IPS-18a (cell line): ENCODE measurements at regions not wholly inside any gene's neighbourhood (a gene's known extent, or its start where the extent isn't known, plus 50 kb on each side); places are given as distances from the start of the nearest gene placed in this dataset.

ENCODE experiments used
- H3K27ac ChIP-seq: one replicate; pipeline ENCODE4 v1.5.1; 2013; ENCODE audit warnings: low read length
- H3K27me3 ChIP-seq: one replicate; pipeline ENCODE4 v1.6.1; 2013; ENCODE audit warnings: mild to moderate bottlenecking, low read length; ENCODE audit not compliant: control insufficient read depth, insufficient read depth
- H3K36me3 ChIP-seq: one replicate; pipeline ENCODE4 v1.6.1; 2013; ENCODE audit warnings: low read depth, low read length; ENCODE audit not compliant: control insufficient read depth
- H3K4me1 ChIP-seq: one replicate; pipeline ENCODE4 v1.6.1; 2013; ENCODE audit warnings: low read depth, low read length; ENCODE audit not compliant: control insufficient read depth
- H3K4me3 ChIP-seq: one replicate; pipeline ENCODE4 v1.5.1; 2013; ENCODE audit warnings: low read length
- H3K9ac ChIP-seq: one replicate; pipeline ENCODE4 v1.6.1; 2013; ENCODE audit warnings: mild to moderate bottlenecking, low read length, moderate library complexity
- H3K9me3 ChIP-seq: one replicate; pipeline ENCODE4 v1.6.1; 2013; ENCODE audit warnings: low read depth, low read length; ENCODE audit not compliant: control insufficient read depth

GRCh38 chr7:82562716-82563404 lies 119.3 kb upstream of the CACNA2D1 start:
- no peaks in the 10 kb centered on the region for H3K36me3 ChIP-seq
- no peak overlapping the region for H3K9ac ChIP-seq
- no peaks in the 10 kb centered on the region for H3K9me3 ChIP-seq
- no peak overlapping the region for H3K27ac ChIP-seq
- no peak overlapping the region for H3K4me3 ChIP-seq
- no peaks in the 10 kb centered on the region for H3K27me3 ChIP-seq
- H3K4me1 ChIP-seq: peaks cover 3% of the 10 kb centered on the region

DNA sequence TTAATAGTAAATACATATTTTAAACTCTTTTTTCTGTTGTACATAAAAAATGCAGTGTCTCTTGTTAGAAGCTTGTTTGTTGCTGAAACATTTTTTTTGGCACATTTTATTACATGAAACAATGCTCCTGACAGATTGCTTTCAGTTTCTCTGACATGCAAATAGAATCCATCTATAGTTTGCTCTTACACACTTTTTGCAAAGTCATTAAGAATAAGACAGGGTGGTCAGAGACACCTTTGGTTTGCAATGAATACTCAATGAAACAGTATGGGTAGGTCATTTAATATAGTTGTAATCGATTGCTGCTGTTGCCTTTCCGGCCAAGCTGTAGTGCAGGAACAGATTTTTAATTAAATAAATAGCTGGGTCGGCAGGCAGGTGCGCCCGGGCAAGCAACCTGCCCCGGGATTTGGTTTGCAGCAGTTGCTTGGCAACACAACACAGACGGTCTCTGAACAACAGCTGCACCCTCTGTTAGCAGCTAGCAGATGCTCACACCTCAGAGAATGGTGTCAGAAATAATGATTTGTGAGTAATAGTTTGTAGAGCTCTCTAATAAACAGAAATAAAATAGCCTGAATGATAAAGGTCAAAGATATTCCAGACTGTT lies 115.7 kb upstream of the CACNA2D1 start:
- peak overlapping the region; percentile 32 for H3K9ac ChIP-seq

DNA sequence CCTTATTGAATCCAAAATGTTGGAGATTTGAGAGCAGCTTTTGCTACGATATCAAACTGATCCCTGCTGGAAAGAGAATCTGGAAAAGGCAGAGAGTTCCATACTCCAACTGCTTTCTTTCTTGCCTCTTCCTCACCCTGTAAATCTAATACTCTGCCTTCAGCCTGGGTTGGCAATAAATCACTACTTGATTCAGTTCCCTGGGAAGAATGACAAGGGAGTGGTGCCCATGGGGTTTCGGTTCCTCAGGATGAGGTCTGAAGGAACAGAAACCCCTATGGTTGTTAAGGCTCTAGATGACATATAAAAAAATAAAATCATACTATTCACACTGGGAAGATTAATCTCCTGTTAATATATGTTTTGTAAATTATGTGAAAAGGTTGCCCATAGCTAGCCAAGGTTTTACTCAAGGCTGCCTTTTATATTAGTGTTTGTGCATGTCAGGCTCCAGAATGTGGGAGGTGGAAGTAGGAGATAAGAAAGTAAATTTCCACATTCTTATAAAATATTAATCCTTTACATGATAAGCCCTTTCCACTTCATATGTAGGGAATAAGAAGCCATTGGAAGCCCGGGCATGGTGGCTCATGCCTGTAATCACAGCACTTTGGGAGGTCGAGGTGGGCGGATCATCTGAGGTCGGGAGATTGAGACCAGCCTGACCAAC lies 106.2 kb upstream of the CACNA2D1 start:
- Histone ChIP-seq H3K36me3 (no peaks in the 10 kb centered on the region), H3K9ac (no peak overlapping the region), H3K27ac (no peak overlapping the region), H3K9me3 (no peaks in the 10 kb centered on the region), H3K4me3 (no peak overlapping the region), H3K4me1 (no peaks in the 10 kb centered on the region), H3K27me3 (no peaks in the 10 kb centered on the region)

More for the DNA sequence above, 115.7 kb upstream of the CACNA2D1 start:
- no peaks in the 10 kb centered on the region for H3K27me3 ChIP-seq
- no peaks in the 10 kb centered on the region for H3K9me3 ChIP-seq
- H3K36me3 ChIP-seq: no peaks in the 10 kb centered on the region
- H3K27ac ChIP-seq: no peak overlapping the region
- no peak overlapping the region for H3K4me3 ChIP-seq
- H3K4me1 ChIP-seq: peaks cover 3% of the 10 kb centered on the region

- H3K4me3 ChIP-seq: no peak overlapping the region
- H3K36me3 ChIP-seq: no peaks in the 10 kb centered on the region
- no peaks in the 10 kb centered on the region for H3K9me3 ChIP-seq
- H3K4me1 ChIP-seq: no peaks in the 10 kb centered on the region
- H3K9ac ChIP-seq: no peak overlapping the region
- no peaks in the 10 kb centered on the region for H3K27me3 ChIP-seq
- H3K27ac ChIP-seq: no peak overlapping the region
These were observed 104.6 kb upstream of the CACNA2D1 start for GRCh38 chr7:82548141-82548688.

DNA sequence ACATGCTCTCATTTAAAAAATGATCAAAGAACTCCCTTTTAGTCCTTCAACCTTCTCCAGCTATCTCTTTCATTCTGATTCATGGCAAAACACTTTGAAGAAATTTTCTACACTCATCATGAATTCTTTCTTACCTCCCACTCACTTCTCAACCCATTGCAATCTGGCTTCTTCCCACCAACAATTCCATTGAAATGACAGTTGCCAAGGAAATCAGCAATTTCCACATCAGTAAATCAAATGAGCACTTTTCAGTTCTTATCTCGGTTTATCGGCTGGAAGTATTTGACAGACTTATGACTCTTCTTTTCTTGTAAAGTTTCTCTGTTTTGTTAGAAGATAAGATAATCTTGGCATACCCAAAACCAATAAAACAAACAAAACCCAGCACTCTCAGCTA lies 99.1 kb upstream of the CACNA2D1 start:
- Histone ChIP-seq H3K27ac (no peak overlapping the region), H3K36me3 (no peaks in the 10 kb centered on the region), H3K27me3 (no peaks in the 10 kb centered on the region), H3K9me3 (no peaks in the 10 kb centered on the region), H3K9ac (no peak overlapping the region), H3K4me1 (no peaks in the 10 kb centered on the region), H3K4me3 (no peak overlapping the region)

- no peak overlapping the region for H3K4me3 ChIP-seq
- H3K4me1 ChIP-seq: no peaks in the 10 kb centered on the region
- H3K9me3 ChIP-seq: no peaks in the 10 kb centered on the region
- no peak overlapping the region for H3K9ac ChIP-seq
- no peaks in the 10 kb centered on the region for H3K27me3 ChIP-seq
- H3K36me3 ChIP-seq: no peaks in the 10 kb centered on the region
- no peak overlapping the region for H3K27ac ChIP-seq
These were observed 96.4 kb upstream of the CACNA2D1 start for GRCh38 chr7:82539969-82540368.

DNA sequence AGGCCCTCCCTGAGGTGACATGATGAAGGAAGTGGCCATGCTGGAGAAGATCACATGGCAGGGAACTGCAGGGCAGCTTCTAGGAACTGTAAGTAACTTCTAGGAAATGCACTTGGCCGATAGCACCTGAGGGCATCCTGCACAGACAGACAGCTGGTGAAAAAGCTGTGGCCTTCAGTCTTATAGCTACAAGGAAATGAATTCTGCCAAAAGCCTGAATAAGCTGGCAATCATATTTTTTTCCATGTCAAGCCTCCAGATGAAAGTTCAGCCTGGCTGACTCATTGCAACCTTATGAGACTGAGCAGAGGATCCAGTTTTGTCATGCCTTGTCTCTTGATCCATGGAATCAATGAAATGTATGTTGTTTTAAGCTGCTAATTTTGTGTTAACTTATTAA lies 91.1 kb upstream of the CACNA2D1 start:
- H3K36me3 ChIP-seq: no peaks in the 10 kb centered on the region

DNA sequence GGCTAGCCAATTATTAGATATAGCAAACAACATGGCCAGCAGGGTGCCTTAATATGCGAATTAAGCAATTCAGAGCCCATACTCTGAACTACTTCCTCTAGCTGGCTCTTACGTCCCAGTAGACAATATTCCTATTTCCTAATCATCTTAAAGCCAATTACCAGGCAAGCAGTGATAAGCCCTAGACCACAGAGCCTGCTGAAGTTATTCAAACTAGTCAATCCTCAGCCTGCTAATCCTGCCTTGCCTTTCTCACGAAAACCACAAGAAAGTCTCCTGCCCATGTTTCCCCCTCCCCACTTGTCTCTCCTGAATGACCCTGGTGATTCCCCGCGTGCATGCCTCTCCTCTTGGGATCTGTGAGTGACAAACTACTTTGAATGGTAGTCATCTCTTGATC lies 86.8 kb upstream of the CACNA2D1 start:
- Histone ChIP-seq H3K9me3 (no peaks in the 10 kb centered on the region), H3K36me3 (no peaks in the 10 kb centered on the region), H3K4me1 (no peaks in the 10 kb centered on the region), H3K27ac (no peak overlapping the region), H3K4me3 (no peak overlapping the region), H3K9ac (no peak overlapping the region), H3K27me3 (no peaks in the 10 kb centered on the region)

More for the DNA sequence above, 91.1 kb upstream of the CACNA2D1 start:
- Histone ChIP-seq H3K9me3 (no peaks in the 10 kb centered on the region), H3K4me3 (no peak overlapping the region), H3K27ac (no peak overlapping the region), H3K27me3 (no peaks in the 10 kb centered on the region), H3K9ac (no peak overlapping the region), H3K4me1 (no peaks in the 10 kb centered on the region)

DNA sequence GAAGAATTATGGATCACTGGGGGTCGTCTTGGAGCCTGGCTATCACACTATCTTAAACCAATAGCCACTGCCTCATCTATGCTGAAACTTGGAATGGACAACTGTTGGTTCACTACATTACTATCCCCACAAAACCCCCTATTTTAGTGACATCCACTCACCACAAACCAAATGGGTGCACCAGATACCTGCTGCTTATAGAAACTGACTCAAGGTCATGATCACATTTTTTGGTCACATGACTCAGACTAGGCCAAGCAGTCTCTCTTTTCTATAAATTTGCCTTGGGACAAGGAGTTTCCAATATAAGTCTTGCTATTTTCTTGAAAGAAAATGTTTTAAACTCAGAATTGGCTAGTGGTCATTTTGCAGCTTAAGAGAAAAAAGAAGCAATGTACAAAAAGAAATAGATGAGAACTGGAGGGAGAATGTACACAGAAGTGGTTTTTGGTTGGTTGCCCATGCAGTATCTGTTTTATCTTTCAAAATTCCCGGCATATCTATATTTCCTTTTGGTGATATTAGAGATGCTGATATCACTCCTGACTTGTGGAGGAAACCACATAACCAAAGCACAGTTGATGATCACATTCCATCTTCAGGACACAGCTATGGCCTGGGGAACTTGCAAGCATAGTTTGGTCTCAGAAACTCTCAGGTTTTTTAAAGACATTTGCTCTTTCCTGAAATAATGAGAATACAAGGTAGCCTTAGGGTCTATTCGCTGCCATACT lies 85.2 kb upstream of the CACNA2D1 start:
- no peak overlapping the region for H3K9ac ChIP-seq
- H3K4me3 ChIP-seq: no peak overlapping the region
- H3K27me3 ChIP-seq: no peaks in the 10 kb centered on the region

GRCh38 chr7:82527851-82528250 lies 84.3 kb upstream of the CACNA2D1 start:
- no peak overlapping the region for H3K27ac ChIP-seq
- H3K4me1 ChIP-seq: no peaks in the 10 kb centered on the region

More for the DNA sequence above, 85.2 kb upstream of the CACNA2D1 start:
- no peak overlapping the region for H3K27ac ChIP-seq
- no peaks in the 10 kb centered on the region for H3K36me3 ChIP-seq
- no peaks in the 10 kb centered on the region for H3K4me1 ChIP-seq
- no peaks in the 10 kb centered on the region for H3K9me3 ChIP-seq

DNA sequence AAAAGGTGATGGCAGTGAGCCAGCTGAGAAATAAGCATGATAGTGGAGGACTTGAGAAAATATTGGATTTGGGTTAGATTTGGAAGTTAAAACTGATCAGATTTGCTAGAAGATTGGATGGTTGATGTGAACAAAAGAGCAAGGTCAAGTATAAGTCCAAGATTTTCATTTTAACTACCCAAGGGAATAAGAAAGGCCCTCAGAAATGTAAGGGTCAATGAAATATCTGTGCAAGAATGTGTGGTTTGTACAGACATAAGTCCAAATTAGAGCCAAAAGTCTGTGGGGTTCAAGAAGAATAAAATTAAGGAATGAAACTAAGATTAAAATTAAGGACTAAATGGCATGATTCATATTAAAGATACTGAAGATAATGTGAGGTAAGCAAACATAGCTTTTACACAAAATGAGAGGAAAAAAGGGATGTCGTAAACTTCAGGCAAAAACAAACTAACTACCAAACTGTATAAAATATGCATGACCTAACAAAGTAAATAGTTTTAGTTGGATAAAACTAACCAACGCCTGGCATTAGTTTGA lies 78.4 kb upstream of the CACNA2D1 start:
- Histone ChIP-seq H3K27me3 (no peaks in the 10 kb centered on the region), H3K4me3 (no peak overlapping the region), H3K27ac (no peak overlapping the region), H3K36me3 (no peaks in the 10 kb centered on the region), H3K9me3 (no peaks in the 10 kb centered on the region), H3K9ac (no peak overlapping the region), H3K4me1 (no peaks in the 10 kb centered on the region)

More at GRCh38 chr7:82527851-82528250, 84.3 kb upstream of the CACNA2D1 start:
- H3K9ac ChIP-seq: no peak overlapping the region
- no peaks in the 10 kb centered on the region for H3K36me3 ChIP-seq
- no peaks in the 10 kb centered on the region for H3K9me3 ChIP-seq
- H3K4me3 ChIP-seq: no peak overlapping the region
- no peaks in the 10 kb centered on the region for H3K27me3 ChIP-seq
